IMR-90 (cell line): ENCODE measurements at regions not wholly inside any gene's neighbourhood (a gene's known extent, or its start where the extent isn't known, plus 50 kb on each side); places are given as distances from the start of the nearest gene placed in this dataset.

ENCODE experiments used
- ATAC-seq: fragments of 200-7000 bp; cut with Tn5 transposase; 2 replicates; pipeline ENCODE4 v1.9.1; 2020; ENCODE audit warnings: low read depth, mild to moderate bottlenecking, moderate library complexity
- BruUV-seq: library from RNA; stranded (reverse); fragments of 400-500 nt; replicated peaks from 2 replicates; lab custom pipeline; 2021; lab: Mats Ljungman, UMichigan
- CTCF ChIA-PET: fragments of 300-600 bp; formaldehyde crosslinking; extraction: SDS; loops from one replicate; lab custom pipeline; 2021; ENCODE audit warnings: antibody characterized with exemption; lab: Yijun Ruan, JAX
- POLR2A ChIA-PET: fragments of 300-600 bp; sonication (Branson Sonifier 250); formaldehyde crosslinking; loops from one replicate; lab custom pipeline; 2022; ENCODE audit warnings: antibody characterized with exemption; ENCODE audit not compliant: unreplicated experiment; lab: Charles Lee
- DNase-seq: peaks from one replicate; pipeline ENCODE4 v3.0.0; 2013
- H2AFZ ChIP-seq: replicated peaks from 2 replicates; pipeline ENCODE3; 2013; ENCODE audit warnings: low read length, mild to moderate bottlenecking; ENCODE audit not compliant: poor library complexity
- H2AK5ac ChIP-seq: 2 replicates; pipeline ENCODE4 v1.6.1; 2013; ENCODE audit warnings: low read depth, low read length, inconsistent platforms
- H2AK9ac ChIP-seq: replicated peaks from 2 replicates; pipeline ENCODE3; 2013; ENCODE audit warnings: mild to moderate bottlenecking, low read depth, low read length, moderate library complexity; ENCODE audit not compliant: poor library complexity
- H2BK120ac ChIP-seq: 2 replicates; pipeline ENCODE4 v1.6.1; 2013; ENCODE audit warnings: low read depth, low read length, inconsistent platforms
- H2BK15ac ChIP-seq: 3 replicates; pipeline ENCODE4 v1.6.1; 2013; ENCODE audit warnings: low read depth, low read length, inconsistent platforms
- H2BK20ac ChIP-seq: 2 replicates; pipeline ENCODE4 v1.6.1; 2013; ENCODE audit warnings: low read depth, mild to moderate bottlenecking, inconsistent platforms, low read length, moderate library complexity
- H2BK5ac ChIP-seq: 2 replicates; pipeline ENCODE4 v1.6.1; 2013; ENCODE audit warnings: mild to moderate bottlenecking, low read depth, low read length, inconsistent platforms; ENCODE audit not compliant: poor library complexity, severe bottlenecking
- H3K14ac ChIP-seq: replicated peaks from 2 replicates; pipeline ENCODE4 v1.6.1; 2013; ENCODE audit warnings: low read depth, low read length, inconsistent platforms
- H3K18ac ChIP-seq: 2 replicates; pipeline ENCODE4 v1.6.1; 2013; ENCODE audit warnings: low read depth, low read length, control low read depth
- H3K23ac ChIP-seq: 2 replicates; pipeline ENCODE4 v1.6.1; 2013; ENCODE audit warnings: low read depth, low read length, inconsistent platforms
- H3K27ac ChIP-seq: 2 replicates; pipeline ENCODE4 v1.5.1; 2013; ENCODE audit warnings: mild to moderate bottlenecking, control low read depth, low read length; ENCODE audit not compliant: insufficient read depth
- H3K27me3 ChIP-seq: 2 replicates; pipeline ENCODE4 v1.6.1; 2013; ENCODE audit warnings: low read length; ENCODE audit not compliant: control insufficient read depth, insufficient read depth
- H3K36me3 ChIP-seq: 2 replicates; pipeline ENCODE4 v1.6.1; 2013; ENCODE audit warnings: low read length, mixed read lengths; ENCODE audit not compliant: control insufficient read depth, insufficient read depth
- H3K4ac ChIP-seq: 2 replicates; pipeline ENCODE4 v1.6.1; 2013; ENCODE audit warnings: low read depth, low read length, inconsistent platforms
- H3K4me1 ChIP-seq: 2 replicates; pipeline ENCODE4 v1.6.1; 2013; ENCODE audit warnings: low read length, mixed read lengths; ENCODE audit not compliant: control insufficient read depth, insufficient read depth
- H3K4me2 ChIP-seq: 2 replicates; pipeline ENCODE4 v1.6.1; 2013; ENCODE audit warnings: low read depth, mild to moderate bottlenecking, control low read depth, low read length, moderate library complexity
- H3K4me3 ChIP-seq: 2 replicates; pipeline ENCODE4 v1.5.1; 2013; ENCODE audit warnings: low read depth, mild to moderate bottlenecking, control low read depth, low read length, moderate library complexity; ENCODE audit not compliant: insufficient read depth
- H3K56ac ChIP-seq: 2 replicates; pipeline ENCODE4 v1.6.1; 2013; ENCODE audit warnings: low read length, inconsistent platforms; ENCODE audit not compliant: insufficient read depth; ENCODE audit errors: extremely low read depth
- H3K79me1 ChIP-seq, 2 experiments: 2 replicates each; pipeline ENCODE4 v1.6.1; 2013; ENCODE audit warnings: low read length in 2 of 2, inconsistent platforms in 1 of 2, low read depth in 1 of 2
- H3K9ac ChIP-seq: 2 replicates; pipeline ENCODE4 v1.6.1; 2013; ENCODE audit warnings: low read depth, low read length, control low read depth
- H3K9me1 ChIP-seq: 2 replicates; pipeline ENCODE4 v1.6.1; 2013; ENCODE audit warnings: low read length, inconsistent platforms; ENCODE audit not compliant: insufficient read depth
- H3K9me3 ChIP-seq: 2 replicates; pipeline ENCODE4 v1.6.1; 2013; ENCODE audit warnings: low read length; ENCODE audit not compliant: control insufficient read depth, insufficient read depth
- H4K20me1 ChIP-seq: 2 replicates; pipeline ENCODE4 v1.6.1; 2013; ENCODE audit warnings: low read length, inconsistent platforms; ENCODE audit not compliant: insufficient read depth
- H4K5ac ChIP-seq: 2 replicates; pipeline ENCODE4 v1.6.1; 2013; ENCODE audit warnings: mild to moderate bottlenecking, low read depth, low read length, control low read depth
- H4K8ac ChIP-seq, 2 experiments: 2 replicates each; pipeline ENCODE4 v1.6.1; 2013; ENCODE audit warnings: low read depth in 2 of 2, low read length in 2 of 2, control low read depth in 1 of 2, inconsistent platforms in 1 of 2
- H4K91ac ChIP-seq: 2 replicates; pipeline ENCODE4 v1.6.1; 2013; ENCODE audit warnings: low read depth, low read length, inconsistent platforms; ENCODE audit not compliant: insufficient read depth
- BHLHE40 ChIP-seq: fragments of 150-350 bp; IDR thresholded peaks from 2 replicates; pipeline ENCODE4 v1.6.1; 2016; ENCODE audit warnings: mild to moderate bottlenecking, low read depth, low read length
- CEBPB ChIP-seq: IDR thresholded peaks from 2 replicates; pipeline ENCODE4 v1.6.1; 2012; ENCODE audit warnings: low read depth, low read length, improper control_type of control experiment
- CHD1 ChIP-seq: IDR thresholded peaks from 2 replicates; pipeline ENCODE4 v1.6.1; 2012; ENCODE audit warnings: low read depth, low read length, improper control_type of control experiment
- FOS ChIP-seq: fragments of 150-350 bp; IDR thresholded peaks from 2 replicates; pipeline ENCODE4 v1.6.1; 2016; ENCODE audit warnings: low read depth, low read length
- MAFK ChIP-seq: IDR thresholded peaks from 2 replicates; pipeline ENCODE4 v1.6.1; 2012; ENCODE audit warnings: low read depth, low read length, improper control_type of control experiment
- MAZ ChIP-seq: IDR thresholded peaks from 2 replicates; pipeline ENCODE4 v1.6.1; 2012; ENCODE audit warnings: low read depth, mild to moderate bottlenecking, low read length, improper control_type of control experiment, moderate library complexity, borderline replicate concordance
- MXI1 ChIP-seq: IDR thresholded peaks from 2 replicates; pipeline ENCODE4 v1.6.1; 2012; ENCODE audit warnings: low read depth, mild to moderate bottlenecking, low read length, moderate library complexity, borderline replicate concordance
- NFE2L2 ChIP-seq: fragments of 150-350 bp; IDR thresholded peaks from 2 replicates; pipeline ENCODE4 v1.6.1; 2016; ENCODE audit warnings: low read depth, mild to moderate bottlenecking, low read length
- POLR2A ChIP-seq: IDR thresholded peaks from 2 replicates; pipeline ENCODE4 v1.6.1; 2012; ENCODE audit warnings: mild to moderate bottlenecking, low read depth, low read length
- RAD21 ChIP-seq: IDR thresholded peaks from 2 replicates; pipeline ENCODE4 v1.6.1; 2012; ENCODE audit warnings: low read length, improper control_type of control experiment
- RCOR1 ChIP-seq: IDR thresholded peaks from 2 replicates; pipeline ENCODE4 v1.6.1; 2012; ENCODE audit warnings: mild to moderate bottlenecking, low read length, improper control_type of control experiment; ENCODE audit not compliant: insufficient replicate concordance
- RFX5 ChIP-seq: IDR thresholded peaks from 2 replicates; pipeline ENCODE4 v1.8.0; 2012; ENCODE audit warnings: low read depth, mild to moderate bottlenecking, low read length, moderate library complexity
- SMC3 ChIP-seq: fragments of 150-350 bp; IDR thresholded peaks from 2 replicates; pipeline ENCODE4 v1.6.1; 2016; ENCODE audit warnings: low read depth, mild to moderate bottlenecking, antibody characterized with exemption, low read length, moderate library complexity
- WGBS, 2 experiments: methylation state at CpG; one replicate each; pipeline versions ENCODE4 v1.1.5 to v1.1.7; 2013; ENCODE audit warnings: missing lambda C conversion rate in 2 of 2; ENCODE audit not compliant: insufficient read length in 1 of 2; ENCODE audit errors: extremely low coverage in 2 of 2; 5-methylcytosine and 5-hydroxymethylcytosine counted together
- dilution Hi-C: fragments of 300-500 bp; cut with HindIII; formaldehyde crosslinking; loops from one replicate; pipeline ENCODE4 v1.14.3; 2018; ENCODE audit warnings: low sequenced_read_pairs; ENCODE audit not compliant: unreplicated experiment
- in situ Hi-C: fragments of 300-500 bp; cut with MboI; formaldehyde crosslinking; loops from 3 replicates; pipeline ENCODE4 v1.14.3; 2019; ENCODE audit warnings: low sequenced_read_pairs, inconsistent platforms, mixed read lengths
- intact Hi-C: fragments of 100-400 bp; cut with micrococcal nuclease; formaldehyde crosslinking; loops from 2 replicates; pipeline ENCODE4 v1.10.0; 2022
- TF ChIP-seq, protein P1 (sequence below): fragments of 150-350 bp; IDR thresholded peaks from 2 replicates; pipeline ENCODE4 v1.6.1; 2017; ENCODE audit warnings: mild to moderate bottlenecking, antibody characterized with exemption, low read length, low read depth
- TF ChIP-seq, protein P2 (sequence below): conservative IDR thresholded peaks from 2 replicates; pipeline ENCODE4 v1.5.1; 2012; ENCODE audit warnings: mild to moderate bottlenecking, low read depth, low read length, improper control_type of control experiment
- TF ChIP-seq, protein P3 (sequence below): fragments of 150-350 bp; IDR thresholded peaks from 2 replicates; pipeline ENCODE4 v1.6.1; 2016; ENCODE audit warnings: low read depth, mild to moderate bottlenecking, low read length, moderate library complexity, borderline replicate concordance

DNA sequence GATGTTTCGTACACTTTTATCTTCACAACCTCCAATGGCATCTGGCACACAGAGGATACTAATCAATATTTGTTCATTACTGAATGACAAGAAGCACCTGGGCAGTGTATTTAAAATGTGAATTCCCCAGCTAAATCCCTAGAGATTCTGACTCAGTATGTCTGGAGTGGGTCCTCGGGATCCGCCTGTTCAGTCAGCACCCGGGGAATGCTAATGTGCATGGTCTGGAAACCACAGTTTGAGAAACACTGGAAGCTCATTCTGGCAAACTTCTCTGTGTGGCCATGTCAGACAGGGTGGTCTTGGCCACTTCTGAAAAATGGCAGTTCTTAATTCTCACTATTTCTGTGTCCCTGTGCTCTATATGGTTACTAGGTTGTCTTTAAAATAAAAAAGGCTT, 138.8 kb upstream of the VCX start:
- dilution Hi-C loops, result no loop called here
- Histone ChIP-seq H4K91ac (no peak overlapping the region), H3K36me3 (no peaks in the 10 kb centered on the region), H3K4ac (no peak overlapping the region), H2AK9ac (no peak overlapping the region), H3K9me1 (no peaks in the 10 kb centered on the region), H2BK15ac (no peak overlapping the region), H3K79me1 (no peaks in the 10 kb centered on the region), H3K27ac (no peak overlapping the region), H4K5ac (no peak overlapping the region), H2AFZ (no peak overlapping the region), H2BK5ac (no peak overlapping the region), H3K23ac (no peak overlapping the region), H3K14ac (no peak overlapping the region), H3K9ac (no peak overlapping the region), H4K20me1 (no peaks in the 10 kb centered on the region), H3K18ac (no peak overlapping the region), H3K9me3 (peaks cover 8% of the 10 kb centered on the region; the same call in 1 of the 2 replicates), H2BK20ac (no peak overlapping the region), H3K4me3 (no peak overlapping the region), H2AK5ac (no peak overlapping the region), H3K56ac (no peak overlapping the region), H4K8ac (no peak overlapping the region), H2BK120ac (no peak overlapping the region), H3K4me1 (no peaks in the 10 kb centered on the region), H3K4me2 (no peak overlapping the region), H3K27me3 (no peaks in the 10 kb centered on the region)
- TF ChIP-seq NFE2L2 (no peak), BHLHE40 (no peak), CEBPB (no peak), MXI1 (no peak), FOS (no peak), MAFK (no peak), SMC3 (no peak), MAZ (no peak), RCOR1 (no peak), CHD1 (no peak), RAD21 (no peak), RFX5 (no peak), POLR2A (no peak)
- TF ChIP-seq, protein P1, sequence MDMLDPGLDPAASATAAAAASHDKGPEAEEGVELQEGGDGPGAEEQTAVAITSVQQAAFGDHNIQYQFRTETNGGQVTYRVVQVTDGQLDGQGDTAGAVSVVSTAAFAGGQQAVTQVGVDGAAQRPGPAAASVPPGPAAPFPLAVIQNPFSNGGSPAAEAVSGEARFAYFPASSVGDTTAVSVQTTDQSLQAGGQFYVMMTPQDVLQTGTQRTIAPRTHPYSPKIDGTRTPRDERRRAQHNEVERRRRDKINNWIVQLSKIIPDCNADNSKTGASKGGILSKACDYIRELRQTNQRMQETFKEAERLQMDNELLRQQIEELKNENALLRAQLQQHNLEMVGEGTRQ, result no peak
- TF ChIP-seq, protein P2, sequence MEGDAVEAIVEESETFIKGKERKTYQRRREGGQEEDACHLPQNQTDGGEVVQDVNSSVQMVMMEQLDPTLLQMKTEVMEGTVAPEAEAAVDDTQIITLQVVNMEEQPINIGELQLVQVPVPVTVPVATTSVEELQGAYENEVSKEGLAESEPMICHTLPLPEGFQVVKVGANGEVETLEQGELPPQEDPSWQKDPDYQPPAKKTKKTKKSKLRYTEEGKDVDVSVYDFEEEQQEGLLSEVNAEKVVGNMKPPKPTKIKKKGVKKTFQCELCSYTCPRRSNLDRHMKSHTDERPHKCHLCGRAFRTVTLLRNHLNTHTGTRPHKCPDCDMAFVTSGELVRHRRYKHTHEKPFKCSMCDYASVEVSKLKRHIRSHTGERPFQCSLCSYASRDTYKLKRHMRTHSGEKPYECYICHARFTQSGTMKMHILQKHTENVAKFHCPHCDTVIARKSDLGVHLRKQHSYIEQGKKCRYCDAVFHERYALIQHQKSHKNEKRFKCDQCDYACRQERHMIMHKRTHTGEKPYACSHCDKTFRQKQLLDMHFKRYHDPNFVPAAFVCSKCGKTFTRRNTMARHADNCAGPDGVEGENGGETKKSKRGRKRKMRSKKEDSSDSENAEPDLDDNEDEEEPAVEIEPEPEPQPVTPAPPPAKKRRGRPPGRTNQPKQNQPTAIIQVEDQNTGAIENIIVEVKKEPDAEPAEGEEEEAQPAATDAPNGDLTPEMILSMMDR, result no peak
- TF ChIP-seq, protein P3, sequence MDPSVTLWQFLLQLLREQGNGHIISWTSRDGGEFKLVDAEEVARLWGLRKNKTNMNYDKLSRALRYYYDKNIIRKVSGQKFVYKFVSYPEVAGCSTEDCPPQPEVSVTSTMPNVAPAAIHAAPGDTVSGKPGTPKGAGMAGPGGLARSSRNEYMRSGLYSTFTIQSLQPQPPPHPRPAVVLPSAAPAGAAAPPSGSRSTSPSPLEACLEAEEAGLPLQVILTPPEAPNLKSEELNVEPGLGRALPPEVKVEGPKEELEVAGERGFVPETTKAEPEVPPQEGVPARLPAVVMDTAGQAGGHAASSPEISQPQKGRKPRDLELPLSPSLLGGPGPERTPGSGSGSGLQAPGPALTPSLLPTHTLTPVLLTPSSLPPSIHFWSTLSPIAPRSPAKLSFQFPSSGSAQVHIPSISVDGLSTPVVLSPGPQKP, result no peak
- BruUV-seq, result no TSS peak
- ATAC-seq (no peak), DNase-seq (no peak)
- ChIA-PET POLR2A (no interaction called here), CTCF (no interaction called here)
- 80% methylated on average over 2 of the region's 4 CpGs; no CpG with 5 or more reads in 1 of the 2 experiments for WGBS, 2 experiments
- in situ Hi-C loops, result no loop called here
- intact Hi-C loops, result no loop called here
